Endothelial cell (in vitro differentiated cells): ENCODE measurements at regions not wholly inside any gene's neighbourhood (a gene's known extent, or its start where the extent isn't known, plus 50 kb on each side); places are given as distances from the start of the nearest gene placed in this dataset.

ENCODE experiments used
- DNase-seq: peaks from one replicate; pipeline ENCODE4 v3.0.0; 2021; ENCODE audit warnings: low spot score
- H3K27ac Mint-ChIP-seq: one replicate; pipeline ENCODE4 v1.8.0; 2021; ENCODE audit warnings: mixed read lengths, inconsistent platforms; ENCODE audit not compliant: unreplicated experiment
- H3K27me3 Mint-ChIP-seq: one replicate; pipeline ENCODE4 v1.8.0; 2021; ENCODE audit warnings: mild to moderate bottlenecking, moderate library complexity, mixed read lengths, inconsistent platforms; ENCODE audit not compliant: unreplicated experiment
- H3K36me3 Mint-ChIP-seq: one replicate; pipeline ENCODE4 v1.8.0; 2021; ENCODE audit warnings: mild to moderate bottlenecking, low read depth, mixed read lengths, inconsistent platforms; ENCODE audit not compliant: unreplicated experiment
- H3K4me1 Mint-ChIP-seq: one replicate; pipeline ENCODE4 v1.8.0; 2021; ENCODE audit warnings: mild to moderate bottlenecking, mixed read lengths, inconsistent platforms; ENCODE audit not compliant: unreplicated experiment
- H3K4me3 Mint-ChIP-seq: one replicate; pipeline ENCODE4 v1.8.0; 2021; ENCODE audit warnings: mild to moderate bottlenecking, mixed read lengths, inconsistent platforms; ENCODE audit not compliant: unreplicated experiment
- H3K9me3 Mint-ChIP-seq: one replicate; pipeline ENCODE4 v1.8.0; 2021; ENCODE audit warnings: mixed read lengths, inconsistent platforms; ENCODE audit not compliant: unreplicated experiment
- TF ChIP-seq, protein P1 (sequence below): fragments of 200-600 bp; sonication (generic); IDR thresholded peaks from one replicate; pipeline ENCODE4 v1.5.0; 2021; ENCODE audit warnings: antibody characterized with exemption; ENCODE audit not compliant: unreplicated experiment

- no peaks in the 10 kb centered on the region for H3K36me3 Mint-ChIP-seq
- H3K9me3 Mint-ChIP-seq = no peaks in the 10 kb centered on the region
- DNase-seq = no peak
- H3K27me3 Mint-ChIP-seq = no peaks in the 10 kb centered on the region
- TF ChIP-seq, protein P1, sequence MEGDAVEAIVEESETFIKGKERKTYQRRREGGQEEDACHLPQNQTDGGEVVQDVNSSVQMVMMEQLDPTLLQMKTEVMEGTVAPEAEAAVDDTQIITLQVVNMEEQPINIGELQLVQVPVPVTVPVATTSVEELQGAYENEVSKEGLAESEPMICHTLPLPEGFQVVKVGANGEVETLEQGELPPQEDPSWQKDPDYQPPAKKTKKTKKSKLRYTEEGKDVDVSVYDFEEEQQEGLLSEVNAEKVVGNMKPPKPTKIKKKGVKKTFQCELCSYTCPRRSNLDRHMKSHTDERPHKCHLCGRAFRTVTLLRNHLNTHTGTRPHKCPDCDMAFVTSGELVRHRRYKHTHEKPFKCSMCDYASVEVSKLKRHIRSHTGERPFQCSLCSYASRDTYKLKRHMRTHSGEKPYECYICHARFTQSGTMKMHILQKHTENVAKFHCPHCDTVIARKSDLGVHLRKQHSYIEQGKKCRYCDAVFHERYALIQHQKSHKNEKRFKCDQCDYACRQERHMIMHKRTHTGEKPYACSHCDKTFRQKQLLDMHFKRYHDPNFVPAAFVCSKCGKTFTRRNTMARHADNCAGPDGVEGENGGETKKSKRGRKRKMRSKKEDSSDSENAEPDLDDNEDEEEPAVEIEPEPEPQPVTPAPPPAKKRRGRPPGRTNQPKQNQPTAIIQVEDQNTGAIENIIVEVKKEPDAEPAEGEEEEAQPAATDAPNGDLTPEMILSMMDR = no peak
- peaks cover 3% of the 10 kb centered on the region for H3K4me1 Mint-ChIP-seq
- H3K27ac Mint-ChIP-seq = no peak overlapping the region
- H3K4me3 Mint-ChIP-seq = no peak overlapping the region
These were observed 195.5 kb upstream of the FOXA2 start for GRCh38 chr20:22779878-22780277.

DNA sequence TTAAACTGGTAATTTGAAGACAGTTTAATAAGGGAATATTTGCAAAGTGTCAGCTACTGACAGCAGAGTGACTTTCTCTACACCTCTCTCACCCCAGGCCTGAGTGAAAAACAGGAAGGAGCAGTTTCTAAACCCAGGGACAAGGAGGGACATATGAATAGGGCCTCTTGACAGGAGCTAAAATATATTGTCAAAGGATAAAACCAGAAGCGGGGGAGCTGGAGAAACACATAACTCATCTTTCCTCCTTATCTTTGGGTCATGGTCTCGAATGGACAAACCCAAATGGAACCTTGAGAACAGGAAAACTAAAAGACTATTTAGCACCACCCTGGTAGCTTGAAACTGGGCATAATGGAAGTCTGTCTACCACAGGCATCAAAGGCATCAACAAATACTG, 197.5 kb upstream of the FOXA2 start:
- no peak overlapping the region for H3K4me3 Mint-ChIP-seq

GRCh38 chr20:22789676-22790075, 205.3 kb upstream of the FOXA2 start:
- H3K4me3 Mint-ChIP-seq = no peak overlapping the region
- H3K9me3 Mint-ChIP-seq = no peaks in the 10 kb centered on the region
- no peaks in the 10 kb centered on the region for H3K36me3 Mint-ChIP-seq
- H3K27me3 Mint-ChIP-seq = no peaks in the 10 kb centered on the region
- no peak overlapping the region for H3K27ac Mint-ChIP-seq
- peaks cover 3% of the 10 kb centered on the region for H3K4me1 Mint-ChIP-seq
- no peak for DNase-seq
- TF ChIP-seq, protein P1 = no peak

More for the DNA sequence above, 197.5 kb upstream of the FOXA2 start:
- H3K36me3 Mint-ChIP-seq = no peaks in the 10 kb centered on the region
- TF ChIP-seq, protein P1 = no peak
- H3K27ac Mint-ChIP-seq = no peak overlapping the region
- no peaks in the 10 kb centered on the region for H3K4me1 Mint-ChIP-seq
- H3K27me3 Mint-ChIP-seq = no peaks in the 10 kb centered on the region
- no peaks in the 10 kb centered on the region for H3K9me3 Mint-ChIP-seq
- DNase-seq = no peak

- H3K4me1 Mint-ChIP-seq = peaks cover 6% of the 10 kb centered on the region
- no peak for DNase-seq
- no peak overlapping the region for H3K4me3 Mint-ChIP-seq
- no peaks in the 10 kb centered on the region for H3K9me3 Mint-ChIP-seq
- TF ChIP-seq, protein P1 = no peak
- no peaks in the 10 kb centered on the region for H3K27me3 Mint-ChIP-seq
- no peak overlapping the region for H3K27ac Mint-ChIP-seq
- no peaks in the 10 kb centered on the region for H3K36me3 Mint-ChIP-seq
These were observed 207.0 kb upstream of the FOXA2 start for GRCh38 chr20:22791396-22791795.

- no peak for DNase-seq
- no peaks in the 10 kb centered on the region for H3K27me3 Mint-ChIP-seq
- H3K36me3 Mint-ChIP-seq = no peaks in the 10 kb centered on the region
- H3K9me3 Mint-ChIP-seq = no peaks in the 10 kb centered on the region
- no peak overlapping the region for H3K27ac Mint-ChIP-seq
- H3K4me1 Mint-ChIP-seq = peaks cover 6% of the 10 kb centered on the region
- no peak overlapping the region for H3K4me3 Mint-ChIP-seq
- TF ChIP-seq, protein P1 = no peak
These were observed 207.6 kb upstream of the FOXA2 start for GRCh38 chr20:22791877-22792525.
